ENCODE measurements at regions not wholly inside any gene's neighbourhood (a gene's known extent, or its start where the extent isn't known, plus 50 kb on each side); places are given as distances from the start of the nearest gene placed in this dataset.

- no peak for TF ChIP-seq POLR2A (IDR thresholded peaks at IDR 0.05)
- TF ChIP-seq, protein P1, sequence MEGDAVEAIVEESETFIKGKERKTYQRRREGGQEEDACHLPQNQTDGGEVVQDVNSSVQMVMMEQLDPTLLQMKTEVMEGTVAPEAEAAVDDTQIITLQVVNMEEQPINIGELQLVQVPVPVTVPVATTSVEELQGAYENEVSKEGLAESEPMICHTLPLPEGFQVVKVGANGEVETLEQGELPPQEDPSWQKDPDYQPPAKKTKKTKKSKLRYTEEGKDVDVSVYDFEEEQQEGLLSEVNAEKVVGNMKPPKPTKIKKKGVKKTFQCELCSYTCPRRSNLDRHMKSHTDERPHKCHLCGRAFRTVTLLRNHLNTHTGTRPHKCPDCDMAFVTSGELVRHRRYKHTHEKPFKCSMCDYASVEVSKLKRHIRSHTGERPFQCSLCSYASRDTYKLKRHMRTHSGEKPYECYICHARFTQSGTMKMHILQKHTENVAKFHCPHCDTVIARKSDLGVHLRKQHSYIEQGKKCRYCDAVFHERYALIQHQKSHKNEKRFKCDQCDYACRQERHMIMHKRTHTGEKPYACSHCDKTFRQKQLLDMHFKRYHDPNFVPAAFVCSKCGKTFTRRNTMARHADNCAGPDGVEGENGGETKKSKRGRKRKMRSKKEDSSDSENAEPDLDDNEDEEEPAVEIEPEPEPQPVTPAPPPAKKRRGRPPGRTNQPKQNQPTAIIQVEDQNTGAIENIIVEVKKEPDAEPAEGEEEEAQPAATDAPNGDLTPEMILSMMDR (IDR thresholded peaks at IDR 0.05 in 4 of 5, conservative IDR thresholded peaks at IDR 0.05 in 1 of 5), result peak in 3 of 5 experiments; percentile 23 to 43 (median 25)
These were observed 352.8 kb upstream of the KCNH7 start for GRCh38 chr2:163191372-163191771.
